OCI-LY3 (cell line): ENCODE measurements at regions not wholly inside any gene's neighbourhood (a gene's known extent, or its start where the extent isn't known, plus 50 kb on each side); places are given as distances from the start of the nearest gene placed in this dataset.

ENCODE experiments used
- CTCF ChIP-seq: fragments of 200-600, 300-600 bp; sonication (generic); IDR thresholded peaks from 2 replicates; pipeline ENCODE4 v1.5.1; 2014; ENCODE audit warnings: antibody characterized with exemption, low read length, low read depth
- EZH2phosphoT487 ChIP-seq: fragments of 200-600 bp; shearing (Covaris generic); IDR thresholded peaks from 2 replicates; pipeline ENCODE4 v1.6.1; 2018; ENCODE audit warnings: antibody characterized with exemption, mixed run types, low read depth

GRCh38 chr2:777051-777450 lies 99.8 kb upstream of the TMEM18 start:
- TF ChIP-seq CTCF (no peak), EZH2phosphoT487 (no peak)
